SK-N-MC (cell line): ENCODE measurements at regions not wholly inside any gene's neighbourhood (a gene's known extent, or its start where the extent isn't known, plus 50 kb on each side); places are given as distances from the start of the nearest gene placed in this dataset.

ENCODE experiments used
- DNase-seq: peaks from one replicate; pipeline ENCODE4 v3.0.0-alpha.2; 2011; ENCODE audit warnings: low read depth, low spot score
- H3K27ac ChIP-seq: fragments of 200-600 bp; sonication (generic); 2 replicates; pipeline ENCODE4 v1.5.1; 2016; ENCODE audit warnings: mixed run types
- H3K36me3 ChIP-seq: fragments of 200-600 bp; sonication (generic); 2 replicates; pipeline ENCODE4 v1.6.1; 2017; ENCODE audit warnings: antibody characterized with exemption, low read length, mixed read lengths; ENCODE audit not compliant: insufficient read depth
- H3K4me3 ChIP-seq: fragments of 200-600 bp; sonication (generic); 2 replicates; pipeline ENCODE4 v1.5.1; 2016
- H3K9ac ChIP-seq: fragments of 200-600 bp; sonication (generic); 2 replicates; pipeline ENCODE4 v1.8.0; 2017; ENCODE audit warnings: mixed run types, mixed read lengths; ENCODE audit not compliant: insufficient read length
- H3K9me3 ChIP-seq: fragments of 200-600 bp; sonication (generic); 2 replicates; pipeline ENCODE4 v1.6.1; 2017; ENCODE audit warnings: low read depth, mild to moderate bottlenecking, antibody characterized with exemption, low read length, moderate library complexity, mixed read lengths
- EZH2 ChIP-seq: fragments of 200-600 bp; sonication (generic); IDR thresholded peaks from one replicate; pipeline ENCODE4 v1.6.1; 2017; ENCODE audit warnings: antibody characterized with exemption
- FOXP2 ChIP-seq: optimal IDR thresholded peaks from 2 replicates; pipeline ENCODE3; 2011; ENCODE audit warnings: mild to moderate bottlenecking, moderate library complexity; ENCODE audit not compliant: insufficient read depth; ENCODE audit errors: extremely low read length, control extremely low read depth
- POLR2AphosphoS5 ChIP-seq: IDR thresholded peaks from 2 replicates; pipeline ENCODE4 v1.6.1; 2012; ENCODE audit warnings: mild to moderate bottlenecking, low read depth, low read length, borderline replicate concordance

GRCh38 chr1:221611656-221612046, 130.2 kb downstream of the DUSP10 start:
- H3K36me3 ChIP-seq, result no peaks in the 10 kb centered on the region
- DNase-seq, result no peak
- no peak for TF ChIP-seq FOXP2
- no peak for TF ChIP-seq POLR2AphosphoS5
- TF ChIP-seq EZH2, result no peak
- H3K4me3 ChIP-seq, result no peak overlapping the region
- no peaks in the 10 kb centered on the region for H3K9me3 ChIP-seq
- no peak overlapping the region for H3K9ac ChIP-seq
- no peak overlapping the region for H3K27ac ChIP-seq

GRCh38 chr1:221612047-221612777, 129.7 kb downstream of the DUSP10 start:
- no peak overlapping the region for H3K9ac ChIP-seq
- H3K27ac ChIP-seq, result no peak overlapping the region
- no peaks in the 10 kb centered on the region for H3K36me3 ChIP-seq
- DNase-seq, result no peak
- H3K4me3 ChIP-seq, result no peak overlapping the region
- H3K9me3 ChIP-seq, result no peaks in the 10 kb centered on the region
- no peak for TF ChIP-seq POLR2AphosphoS5
- no peak for TF ChIP-seq EZH2
- TF ChIP-seq FOXP2, result no peak

GRCh38 chr1:221620437-221621384, 121.2 kb downstream of the DUSP10 start:
- DNase-seq, result no peak
- no peaks in the 10 kb centered on the region for H3K36me3 ChIP-seq
- no peak overlapping the region for H3K4me3 ChIP-seq
- no peak for TF ChIP-seq FOXP2
- TF ChIP-seq POLR2AphosphoS5, result no peak
- TF ChIP-seq EZH2, result no peak
- H3K9ac ChIP-seq, result no peak overlapping the region
- H3K9me3 ChIP-seq, result no peaks in the 10 kb centered on the region
- H3K27ac ChIP-seq, result no peak overlapping the region

- Histone ChIP-seq H3K9me3 (no peaks in the 10 kb centered on the region), H3K27ac (no peak overlapping the region), H3K4me3 (no peak overlapping the region), H3K9ac (no peak overlapping the region), H3K36me3 (no peaks in the 10 kb centered on the region)
- TF ChIP-seq FOXP2, result no peak
- TF ChIP-seq POLR2AphosphoS5, result no peak
- no peak for TF ChIP-seq EZH2
- no peak for DNase-seq
Observed at GRCh38 chr1:221621683-221622082, 120.2 kb downstream of the DUSP10 start.

- Histone ChIP-seq H3K27ac (no peak overlapping the region), H3K36me3 (no peaks in the 10 kb centered on the region), H3K4me3 (no peak overlapping the region), H3K9me3 (no peaks in the 10 kb centered on the region), H3K9ac (no peak overlapping the region)
- TF ChIP-seq POLR2AphosphoS5, result no peak
- no peak for TF ChIP-seq EZH2
- TF ChIP-seq FOXP2, result no peak
- DNase-seq, result no peak
Observed at GRCh38 chr1:221622389-221622788, 119.5 kb downstream of the DUSP10 start.

- DNase-seq, result no peak
- no peak overlapping the region for H3K9ac ChIP-seq
- H3K27ac ChIP-seq, result no peak overlapping the region
- no peaks in the 10 kb centered on the region for H3K9me3 ChIP-seq
- H3K36me3 ChIP-seq, result no peaks in the 10 kb centered on the region
- H3K4me3 ChIP-seq, result no peak overlapping the region
- no peak for TF ChIP-seq EZH2
- no peak for TF ChIP-seq POLR2AphosphoS5
- TF ChIP-seq FOXP2, result no peak
Observed at GRCh38 chr1:221625026-221625425, 116.9 kb downstream of the DUSP10 start.

GRCh38 chr1:221626041-221626440, 115.8 kb downstream of the DUSP10 start:
- no peaks in the 10 kb centered on the region for H3K9me3 ChIP-seq
- no peak for DNase-seq
- no peak overlapping the region for H3K9ac ChIP-seq
- TF ChIP-seq POLR2AphosphoS5 (no peak), FOXP2 (no peak), EZH2 (no peak)
- H3K27ac ChIP-seq, result no peak overlapping the region
- H3K4me3 ChIP-seq, result no peak overlapping the region
- no peaks in the 10 kb centered on the region for H3K36me3 ChIP-seq

GRCh38 chr1:221630236-221630635, 111.7 kb downstream of the DUSP10 start:
- TF ChIP-seq EZH2 (no peak), FOXP2 (no peak), POLR2AphosphoS5 (no peak)
- Histone ChIP-seq H3K36me3 (no peaks in the 10 kb centered on the region), H3K9me3 (no peaks in the 10 kb centered on the region), H3K9ac (no peak overlapping the region), H3K27ac (no peak overlapping the region), H3K4me3 (no peak overlapping the region)
- no peak for DNase-seq
